ENCODE measurements at regions not wholly inside any gene's neighbourhood (a gene's known extent, or its start where the extent isn't known, plus 50 kb on each side); places are given as distances from the start of the nearest gene placed in this dataset.

DNA sequence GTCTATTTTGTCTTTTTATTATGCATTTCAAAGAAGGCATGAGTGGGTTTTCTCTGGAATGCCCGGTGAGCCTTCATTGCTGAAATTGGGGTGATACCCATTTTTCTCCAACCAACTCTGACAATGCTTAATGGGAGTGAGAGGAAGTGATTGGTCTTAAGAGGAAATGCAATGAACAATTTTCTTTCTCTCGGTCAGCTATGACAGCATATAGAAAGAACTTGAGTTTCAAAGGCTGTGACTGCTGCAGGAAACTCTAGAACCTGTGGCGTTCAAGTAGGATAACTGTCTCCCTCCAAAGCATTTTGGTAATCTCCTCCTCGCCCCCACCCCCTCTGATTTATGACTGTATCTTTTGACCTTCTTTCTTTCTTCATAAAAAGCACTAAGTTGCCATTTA, 155.9 kb downstream of the LYPLAL1 start:
- TF ChIP-seq, protein P1, sequence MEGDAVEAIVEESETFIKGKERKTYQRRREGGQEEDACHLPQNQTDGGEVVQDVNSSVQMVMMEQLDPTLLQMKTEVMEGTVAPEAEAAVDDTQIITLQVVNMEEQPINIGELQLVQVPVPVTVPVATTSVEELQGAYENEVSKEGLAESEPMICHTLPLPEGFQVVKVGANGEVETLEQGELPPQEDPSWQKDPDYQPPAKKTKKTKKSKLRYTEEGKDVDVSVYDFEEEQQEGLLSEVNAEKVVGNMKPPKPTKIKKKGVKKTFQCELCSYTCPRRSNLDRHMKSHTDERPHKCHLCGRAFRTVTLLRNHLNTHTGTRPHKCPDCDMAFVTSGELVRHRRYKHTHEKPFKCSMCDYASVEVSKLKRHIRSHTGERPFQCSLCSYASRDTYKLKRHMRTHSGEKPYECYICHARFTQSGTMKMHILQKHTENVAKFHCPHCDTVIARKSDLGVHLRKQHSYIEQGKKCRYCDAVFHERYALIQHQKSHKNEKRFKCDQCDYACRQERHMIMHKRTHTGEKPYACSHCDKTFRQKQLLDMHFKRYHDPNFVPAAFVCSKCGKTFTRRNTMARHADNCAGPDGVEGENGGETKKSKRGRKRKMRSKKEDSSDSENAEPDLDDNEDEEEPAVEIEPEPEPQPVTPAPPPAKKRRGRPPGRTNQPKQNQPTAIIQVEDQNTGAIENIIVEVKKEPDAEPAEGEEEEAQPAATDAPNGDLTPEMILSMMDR (optimal IDR thresholded peaks at IDR 0.05 in 1 of 3, IDR thresholded peaks at IDR 0.05 in 1 of 3, conservative IDR thresholded peaks at IDR 0.05 in 1 of 3; ENCODE audit: extremely low read depth in 1 of 3, insufficient read depth in 2 of 3, low read length in 3 of 3) = no peak
- no peak for TF ChIP-seq EZH2 (IDR thresholded peaks at IDR 0.05; ENCODE audit: low read length)
